ENCODE measurements at regions not wholly inside any gene's neighbourhood (a gene's known extent, or its start where the extent isn't known, plus 50 kb on each side); places are given as distances from the start of the nearest gene placed in this dataset.

DNA sequence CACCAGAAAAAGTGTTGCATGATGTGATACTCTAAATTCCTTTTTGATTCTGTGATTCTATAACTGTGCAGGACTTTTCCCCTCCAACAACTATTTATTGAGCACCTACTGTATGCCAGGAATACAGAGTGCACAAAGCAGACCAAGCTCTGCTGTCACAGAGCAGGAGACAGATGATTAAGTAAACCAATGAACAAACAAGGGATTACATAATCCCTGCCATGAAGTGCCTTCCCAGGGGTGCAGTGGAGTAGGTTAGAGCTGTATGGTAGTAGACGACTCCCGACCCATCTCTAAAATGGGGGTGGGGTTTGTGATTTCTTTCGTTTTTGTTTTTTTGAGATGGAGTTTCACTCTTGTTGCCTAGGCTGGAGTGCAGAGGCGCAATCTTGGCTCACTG, 213.9 kb downstream of the TBX5 start:
- TF ChIP-seq, protein P1, sequence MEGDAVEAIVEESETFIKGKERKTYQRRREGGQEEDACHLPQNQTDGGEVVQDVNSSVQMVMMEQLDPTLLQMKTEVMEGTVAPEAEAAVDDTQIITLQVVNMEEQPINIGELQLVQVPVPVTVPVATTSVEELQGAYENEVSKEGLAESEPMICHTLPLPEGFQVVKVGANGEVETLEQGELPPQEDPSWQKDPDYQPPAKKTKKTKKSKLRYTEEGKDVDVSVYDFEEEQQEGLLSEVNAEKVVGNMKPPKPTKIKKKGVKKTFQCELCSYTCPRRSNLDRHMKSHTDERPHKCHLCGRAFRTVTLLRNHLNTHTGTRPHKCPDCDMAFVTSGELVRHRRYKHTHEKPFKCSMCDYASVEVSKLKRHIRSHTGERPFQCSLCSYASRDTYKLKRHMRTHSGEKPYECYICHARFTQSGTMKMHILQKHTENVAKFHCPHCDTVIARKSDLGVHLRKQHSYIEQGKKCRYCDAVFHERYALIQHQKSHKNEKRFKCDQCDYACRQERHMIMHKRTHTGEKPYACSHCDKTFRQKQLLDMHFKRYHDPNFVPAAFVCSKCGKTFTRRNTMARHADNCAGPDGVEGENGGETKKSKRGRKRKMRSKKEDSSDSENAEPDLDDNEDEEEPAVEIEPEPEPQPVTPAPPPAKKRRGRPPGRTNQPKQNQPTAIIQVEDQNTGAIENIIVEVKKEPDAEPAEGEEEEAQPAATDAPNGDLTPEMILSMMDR (IDR thresholded peaks at IDR 0.05; ENCODE audit: low read depth, low read length, missing control alignments) = no peak
- DNase-seq (ENCODE audit: extremely low read depth, low read depth) = no peak

DNA sequence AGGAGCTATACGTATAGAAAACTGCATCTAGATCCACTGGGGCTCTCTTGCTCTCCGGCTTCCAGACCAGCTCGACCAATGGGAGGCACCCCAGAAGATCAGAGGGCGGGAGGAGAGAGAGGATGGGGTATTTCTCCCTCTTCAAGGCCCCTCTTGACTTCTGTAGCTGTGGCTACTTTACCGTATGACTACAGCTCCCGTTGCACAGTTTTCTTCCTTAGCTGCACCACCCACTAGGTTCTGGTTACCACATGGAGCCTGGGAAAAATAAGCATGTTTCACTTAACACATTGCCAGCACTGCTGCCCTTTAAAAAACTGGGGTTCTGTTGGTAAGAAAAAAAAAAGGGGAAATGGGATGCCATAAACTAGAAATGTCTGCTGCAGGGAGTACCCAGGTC, 214.4 kb downstream of the TBX5 start:
- no peak overlapping the region for H3K4me3 ChIP-seq (replicated peaks; ENCODE audit: low read depth, low read length)
- no peak for DNase-seq (ENCODE audit: extremely low read depth, low read depth)
- TF ChIP-seq, protein P1 (IDR thresholded peaks at IDR 0.05; ENCODE audit: low read depth, low read length, missing control alignments) = no peak

More for the DNA sequence above, 213.9 kb downstream of the TBX5 start:
- no peak overlapping the region for H3K4me3 ChIP-seq (replicated peaks; ENCODE audit: low read depth, low read length)

DNA sequence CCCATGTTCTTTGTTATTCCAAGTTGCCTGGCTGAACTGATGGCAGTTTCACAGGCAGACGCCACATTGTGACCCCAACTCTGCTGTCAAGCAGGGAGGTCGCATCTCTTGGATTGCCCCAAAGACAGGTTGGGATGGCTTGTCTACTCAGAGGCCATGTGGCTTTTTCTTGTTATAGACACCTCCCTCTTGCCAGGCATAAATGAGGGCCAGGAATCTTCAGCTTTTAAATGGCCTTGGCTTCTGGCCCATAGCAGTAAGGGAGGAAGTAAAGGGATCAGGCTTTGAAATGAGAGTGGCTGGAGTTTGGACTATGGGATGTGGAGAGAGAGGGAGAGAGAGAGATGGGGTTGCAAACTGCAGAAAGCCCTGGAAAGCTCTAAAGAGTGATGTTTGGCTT, 215.0 kb downstream of the TBX5 start:
- DNase-seq (ENCODE audit: extremely low read depth, low read depth) = no peak
- TF ChIP-seq, protein P1 (IDR thresholded peaks at IDR 0.05; ENCODE audit: low read depth, low read length, missing control alignments) = no peak
- no peak overlapping the region for H3K4me3 ChIP-seq (replicated peaks; ENCODE audit: low read depth, low read length)

DNA sequence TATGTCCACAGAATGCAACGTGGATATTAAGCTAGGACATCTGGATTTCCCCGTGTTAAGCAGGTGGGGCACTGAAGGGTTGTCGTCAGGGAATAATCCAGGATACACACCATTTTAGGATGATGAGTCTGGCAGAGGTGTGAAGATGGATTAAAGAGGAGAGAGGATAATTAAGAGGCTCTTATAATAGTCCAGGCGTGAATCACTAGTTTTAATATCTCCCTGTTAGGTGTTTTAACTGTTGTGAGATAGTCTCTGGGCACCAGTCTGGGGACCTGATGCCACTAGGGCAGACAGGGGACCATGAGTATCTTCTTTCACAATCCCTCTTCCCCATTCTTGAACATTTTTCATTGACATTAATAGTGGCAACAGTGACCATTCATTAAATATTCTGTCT, 216.7 kb downstream of the TBX5 start:
- DNase-seq (ENCODE audit: extremely low read depth, low read depth) = no peak
- TF ChIP-seq, protein P1 (IDR thresholded peaks at IDR 0.05; ENCODE audit: low read depth, low read length, missing control alignments) = no peak
- H3K4me3 ChIP-seq (replicated peaks; ENCODE audit: low read depth, low read length) = no peak overlapping the region

DNA sequence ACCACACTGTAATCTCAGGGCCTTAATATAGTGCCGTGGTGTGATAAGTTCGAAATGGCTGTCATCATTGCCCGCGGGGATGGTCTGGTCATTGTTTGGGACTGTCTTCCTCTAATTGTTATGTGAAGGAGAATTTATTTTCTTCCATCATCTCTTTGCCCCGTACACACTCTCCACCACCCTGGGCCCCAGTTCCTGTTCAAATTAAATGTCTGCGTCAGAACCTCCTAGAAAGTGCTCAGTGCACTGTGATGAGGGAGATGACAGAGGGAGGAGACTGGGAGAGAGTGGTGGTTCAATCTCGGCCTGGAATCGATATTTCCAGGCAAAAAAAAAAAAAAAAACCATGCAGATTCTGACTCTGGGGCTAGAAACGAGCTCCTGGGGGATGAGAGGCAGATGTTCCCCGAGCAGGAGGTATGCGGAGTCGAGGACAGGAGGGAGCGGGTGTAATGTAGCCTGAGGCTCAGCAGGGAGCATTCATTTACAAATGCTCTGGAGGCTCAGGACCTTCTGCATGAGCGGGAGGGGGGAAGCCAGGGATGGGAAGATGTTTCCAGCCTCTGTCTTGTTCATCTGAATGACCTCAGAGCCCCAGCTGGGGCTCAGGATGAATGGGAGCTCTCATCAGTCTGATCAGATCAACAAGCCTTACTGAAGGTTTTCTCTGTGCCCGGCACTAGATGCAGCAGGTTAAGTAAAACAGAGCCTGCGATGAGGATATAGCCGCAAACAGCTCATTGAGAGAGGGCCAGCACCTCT, 219.5 kb downstream of the TBX5 start:
- TF ChIP-seq, protein P1 (IDR thresholded peaks at IDR 0.05; ENCODE audit: low read depth, low read length, missing control alignments) = no peak
- no peak for DNase-seq (ENCODE audit: extremely low read depth, low read depth)
- H3K4me3 ChIP-seq (replicated peaks; ENCODE audit: low read depth, low read length) = no peak overlapping the region

DNA sequence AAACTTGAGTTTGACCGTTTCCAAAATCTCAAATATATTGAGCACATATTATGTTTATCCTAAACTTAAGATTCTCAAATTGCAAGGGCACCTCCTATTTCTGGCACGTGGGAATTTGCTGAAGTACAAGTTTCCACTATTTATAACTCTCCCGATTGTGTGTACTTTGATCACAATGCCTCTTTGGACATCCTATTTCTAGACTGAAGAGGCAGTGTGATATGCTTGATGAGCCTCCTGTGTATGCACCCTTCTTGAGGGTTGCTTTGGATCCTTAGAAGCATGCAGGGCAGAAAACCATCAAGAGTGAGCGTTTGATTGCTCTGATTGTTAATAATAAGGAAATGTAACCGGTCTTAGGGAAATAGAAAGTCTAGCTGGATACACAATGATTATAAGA, 218.9 kb upstream of the RBM19 start:
- TF ChIP-seq, protein P1 (IDR thresholded peaks at IDR 0.05; ENCODE audit: low read depth, low read length, missing control alignments) = no peak
- DNase-seq (ENCODE audit: extremely low read depth, low read depth) = no peak
- no peak overlapping the region for H3K4me3 ChIP-seq (replicated peaks; ENCODE audit: low read depth, low read length)

DNA sequence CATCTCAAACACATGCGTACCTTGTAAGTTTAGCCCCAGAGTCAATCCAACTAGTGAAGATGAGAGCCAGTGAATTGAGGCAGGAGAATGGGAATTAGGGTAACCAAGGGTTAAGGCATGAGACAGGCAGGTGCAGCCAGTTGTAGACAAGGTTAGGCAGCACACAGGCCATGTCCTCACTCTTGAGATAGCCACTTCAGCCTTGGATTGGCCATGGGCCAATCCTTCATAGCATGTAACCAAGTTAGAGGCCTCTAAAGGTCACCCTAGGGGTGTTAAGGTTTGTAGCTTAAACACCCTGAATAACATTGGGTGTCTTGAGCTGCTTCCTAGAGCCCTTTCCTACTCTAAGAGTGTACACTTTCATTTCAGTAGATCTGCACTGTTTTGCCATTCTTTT, 208.2 kb upstream of the RBM19 start:
- no peak overlapping the region for H3K4me3 ChIP-seq (replicated peaks; ENCODE audit: low read depth, low read length)
- no peak for DNase-seq (ENCODE audit: extremely low read depth, low read depth)
- TF ChIP-seq, protein P1 (IDR thresholded peaks at IDR 0.05; ENCODE audit: low read depth, low read length, missing control alignments) = no peak

Measured in HFF-Myc (cell line).